Muscle layer of colon (tissue), 2 donors: ENCODE measurements at regions not wholly inside any gene's neighbourhood (a gene's known extent, or its start where the extent isn't known, plus 50 kb on each side); places are given as distances from the start of the nearest gene placed in this dataset.

Experiments
- H3K27ac ChIP-seq: one replicate; pipeline ENCODE4 v1.7.0; 2013; ENCODE audit warnings: low read depth, mild to moderate bottlenecking, low read length, moderate library complexity
- H3K27me3 ChIP-seq, 2 donors: one replicate each; pipeline ENCODE4 v1.7.0; 2013; ENCODE audit warnings: low read length in 2 of 2, mild to moderate bottlenecking in 2 of 2; ENCODE audit not compliant: insufficient read depth in 2 of 2, control insufficient read depth in 1 of 2
- H3K36me3 ChIP-seq: one replicate; pipeline ENCODE4 v1.7.0; 2013; ENCODE audit warnings: mild to moderate bottlenecking, low read length; ENCODE audit not compliant: insufficient read depth
- H3K4me1 ChIP-seq: one replicate; pipeline ENCODE4 v1.7.0; 2013; ENCODE audit warnings: mild to moderate bottlenecking, low read length; ENCODE audit not compliant: insufficient read depth
- H3K4me3 ChIP-seq, 2 donors: one replicate each; pipeline ENCODE4 v1.7.0; 2013; ENCODE audit warnings: low read length in 2 of 2, low read depth in 1 of 2, mild to moderate bottlenecking in 1 of 2, moderate library complexity in 1 of 2
- H3K9ac ChIP-seq: one replicate; pipeline ENCODE4 v1.7.0; 2013; ENCODE audit warnings: low read length
- H3K9me3 ChIP-seq: one replicate; pipeline ENCODE4 v1.7.0; 2013; ENCODE audit warnings: mild to moderate bottlenecking, low read length
- donor health status: abdominal sarcoma.
- donor health status: Adenocarcinoma of cecum.

GRCh38 chr14:104467641-104468040, 111.9 kb upstream of the C14orf180 start:
- no peaks in the 10 kb centered on the region for H3K36me3 ChIP-seq
- H3K4me1 ChIP-seq, result no peaks in the 10 kb centered on the region
- no peak overlapping the region for H3K4me3 ChIP-seq
- no peak overlapping the region for H3K27ac ChIP-seq
- H3K9ac ChIP-seq, result no peak overlapping the region
- no peaks in the 10 kb centered on the region for H3K9me3 ChIP-seq
- H3K27me3 ChIP-seq, result peaks cover 4 to 16% of the 10 kb centered on the region in 2 donors

DNA sequence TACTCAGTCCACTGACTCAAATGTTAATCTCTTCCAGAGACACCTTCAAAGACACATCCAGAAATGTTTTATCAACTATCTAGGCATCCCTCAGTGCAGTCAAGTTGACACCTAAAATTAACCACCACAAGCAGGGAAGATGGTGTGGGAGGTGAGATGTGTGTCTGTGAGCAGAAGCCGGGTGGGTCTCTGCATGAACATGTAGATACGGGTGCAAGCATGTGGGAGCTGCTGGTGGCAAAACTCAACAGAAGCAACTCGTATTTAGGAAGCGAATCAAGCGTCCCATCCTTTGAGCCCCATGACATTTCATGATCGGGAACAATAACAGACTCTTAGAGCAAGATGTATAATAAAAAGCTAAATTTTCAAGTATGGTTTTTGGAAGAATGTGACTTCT, 110.0 kb upstream of the C14orf180 start:
- no peaks in the 10 kb centered on the region for H3K9me3 ChIP-seq

GRCh38 chr14:104470588-104470987, 109.0 kb upstream of the C14orf180 start:
- Histone ChIP-seq H3K4me1 (no peaks in the 10 kb centered on the region), H3K27me3 (peaks cover 0 to 7% of the 10 kb centered on the region in 2 donors), H3K27ac (no peak overlapping the region), H3K4me3 (no peak overlapping the region), H3K9ac (no peak overlapping the region), H3K9me3 (no peaks in the 10 kb centered on the region), H3K36me3 (no peaks in the 10 kb centered on the region)

More for the DNA sequence above, 110.0 kb upstream of the C14orf180 start:
- H3K36me3 ChIP-seq, result no peaks in the 10 kb centered on the region
- H3K4me3 ChIP-seq, result no peak overlapping the region
- H3K9ac ChIP-seq, result no peak overlapping the region
- peaks cover 0 to 5% of the 10 kb centered on the region in 2 donors for H3K27me3 ChIP-seq
- H3K4me1 ChIP-seq, result no peaks in the 10 kb centered on the region
- H3K27ac ChIP-seq, result no peak overlapping the region

- Histone ChIP-seq H3K4me1 (no peaks in the 10 kb centered on the region), H3K9ac (no peak overlapping the region), H3K36me3 (no peaks in the 10 kb centered on the region), H3K4me3 (no peak overlapping the region), H3K9me3 (no peaks in the 10 kb centered on the region), H3K27me3 (peaks cover 0 to 10% of the 10 kb centered on the region in 2 donors), H3K27ac (no peak overlapping the region)
Observed at GRCh38 chr14:104471114-104471513, 108.5 kb upstream of the C14orf180 start.

- no peak overlapping the region for H3K9ac ChIP-seq
- H3K36me3 ChIP-seq, result no peaks in the 10 kb centered on the region
- H3K9me3 ChIP-seq, result no peaks in the 10 kb centered on the region
- no peak overlapping the region for H3K4me3 ChIP-seq
- no peaks in the 10 kb centered on the region for H3K4me1 ChIP-seq
- H3K27me3 ChIP-seq, result peaks cover 0 to 10% of the 10 kb centered on the region in 2 donors
- H3K27ac ChIP-seq, result no peak overlapping the region
Observed at GRCh38 chr14:104472073-104472472, 107.5 kb upstream of the C14orf180 start.

DNA sequence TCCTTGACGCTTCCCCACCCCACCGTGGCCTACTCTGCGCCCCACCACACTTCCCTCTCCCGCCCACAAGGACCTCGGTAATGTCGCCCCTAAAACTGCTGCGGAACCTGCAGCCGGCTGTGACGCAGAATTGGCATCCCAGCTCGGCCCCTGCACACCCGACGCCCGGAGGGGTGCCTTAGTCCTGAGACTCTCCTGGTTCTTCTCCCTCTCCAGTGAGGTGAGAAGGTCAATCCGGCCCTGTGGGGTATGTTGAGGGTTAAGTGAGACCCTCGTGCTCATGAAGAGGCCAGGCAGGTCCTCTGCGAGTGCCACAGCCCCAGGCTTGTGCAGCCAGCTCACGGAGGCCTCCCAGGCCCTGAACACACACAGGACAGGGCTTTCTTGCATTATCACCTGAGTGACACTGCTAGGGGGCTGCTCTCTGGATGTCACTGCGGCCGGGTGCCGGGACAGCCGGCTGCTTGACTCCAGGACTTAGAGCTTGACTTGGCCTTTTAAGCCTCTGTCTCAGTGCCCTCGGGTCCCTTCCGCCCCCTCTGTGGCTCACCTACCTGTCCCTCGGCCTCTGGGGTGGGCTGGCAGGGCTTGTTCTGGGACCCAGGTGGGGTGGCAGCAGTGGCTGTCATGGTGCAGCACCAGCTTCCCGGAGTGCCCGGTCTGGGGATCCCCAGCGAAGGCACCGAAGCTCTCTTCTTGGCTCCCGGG, 106.9 kb upstream of the C14orf180 start:
- H3K9ac ChIP-seq, result no peak overlapping the region
- H3K27ac ChIP-seq, result no peak overlapping the region

GRCh38 chr14:104473244-104473565, 106.4 kb upstream of the C14orf180 start:
- H3K4me1 ChIP-seq, result no peaks in the 10 kb centered on the region
- H3K4me3 ChIP-seq, result no peak overlapping the region
- no peak overlapping the region for H3K9ac ChIP-seq
- no peaks in the 10 kb centered on the region for H3K9me3 ChIP-seq
- no peak overlapping the region for H3K27ac ChIP-seq
- H3K36me3 ChIP-seq, result no peaks in the 10 kb centered on the region
- H3K27me3 ChIP-seq, result peaks cover 0 to 10% of the 10 kb centered on the region in 2 donors

More for the DNA sequence above, 106.9 kb upstream of the C14orf180 start:
- H3K27me3 ChIP-seq, result peaks cover 0 to 10% of the 10 kb centered on the region in 2 donors
- no peaks in the 10 kb centered on the region for H3K9me3 ChIP-seq
- H3K4me3 ChIP-seq, result no peak overlapping the region
- H3K36me3 ChIP-seq, result no peaks in the 10 kb centered on the region
- H3K4me1 ChIP-seq, result no peaks in the 10 kb centered on the region

- peaks cover 0 to 10% of the 10 kb centered on the region in 2 donors for H3K27me3 ChIP-seq
Observed at GRCh38 chr14:104473649-104474494, 105.7 kb upstream of the C14orf180 start.

DNA sequence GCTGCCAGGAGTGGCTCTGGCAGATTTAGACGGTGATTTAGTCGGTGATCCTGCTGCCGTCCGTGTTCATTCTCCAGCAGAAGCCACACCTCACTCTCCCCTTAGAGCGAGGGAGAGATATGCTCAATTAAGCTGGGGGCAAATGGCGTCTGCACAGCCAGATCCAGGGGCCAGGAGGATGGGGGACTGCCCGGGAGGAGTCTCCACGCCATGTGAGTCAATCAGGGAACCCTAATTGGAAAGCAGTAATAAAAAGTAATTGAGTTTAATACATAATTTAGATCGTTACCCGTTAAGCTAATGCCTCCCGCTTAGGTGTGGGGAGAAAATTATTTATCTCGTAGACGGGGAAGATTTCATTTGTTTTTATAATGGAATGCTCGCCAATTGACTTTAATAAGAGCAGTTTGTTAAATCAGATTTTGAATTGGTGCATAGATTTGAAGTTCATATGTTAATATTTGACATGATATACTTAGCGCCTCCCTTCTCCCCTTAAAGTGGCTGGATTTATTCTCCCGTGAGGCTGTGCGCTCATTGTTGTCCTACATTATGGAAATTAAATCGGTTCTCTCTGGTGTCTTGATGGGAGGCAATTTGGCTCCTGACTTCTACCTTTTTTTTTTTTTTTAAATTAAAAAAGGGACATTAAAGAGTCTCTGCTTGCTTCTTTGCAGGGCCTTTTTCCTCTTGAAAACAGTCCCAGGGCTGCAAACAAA, 104.9 kb upstream of the C14orf180 start:
- no peak overlapping the region for H3K9ac ChIP-seq
- no peaks in the 10 kb centered on the region for H3K9me3 ChIP-seq
- no peak overlapping the region for H3K4me3 ChIP-seq
- peaks cover 0 to 10% of the 10 kb centered on the region in 2 donors for H3K27me3 ChIP-seq
- H3K36me3 ChIP-seq, result no peaks in the 10 kb centered on the region
- H3K27ac ChIP-seq, result no peak overlapping the region
- no peaks in the 10 kb centered on the region for H3K4me1 ChIP-seq

More at GRCh38 chr14:104473649-104474494, 105.7 kb upstream of the C14orf180 start:
- H3K9me3 ChIP-seq, result no peaks in the 10 kb centered on the region
- H3K4me1 ChIP-seq, result no peaks in the 10 kb centered on the region
- H3K36me3 ChIP-seq, result no peaks in the 10 kb centered on the region
- no peak overlapping the region for H3K9ac ChIP-seq
- no peak overlapping the region for H3K27ac ChIP-seq
- no peak overlapping the region for H3K4me3 ChIP-seq

DNA sequence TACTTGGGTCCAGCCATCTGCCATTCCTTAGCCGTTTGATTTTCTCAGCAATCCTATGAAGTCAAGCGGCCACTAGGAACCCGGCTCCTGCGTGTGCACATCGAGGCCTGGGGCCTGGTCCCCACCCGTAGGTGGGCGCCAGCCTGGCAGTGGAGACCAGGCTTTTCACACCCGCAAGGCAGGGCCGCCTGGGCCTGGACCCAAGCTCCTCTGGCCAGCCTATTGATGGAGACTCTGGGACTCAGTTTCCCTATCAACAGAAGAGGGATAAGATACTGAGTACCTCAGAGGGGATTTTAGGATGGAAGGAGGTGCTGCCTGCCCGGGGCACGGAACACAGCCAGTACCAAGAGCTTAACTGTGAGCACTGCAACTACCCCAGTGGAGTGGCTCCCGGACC, 104.3 kb upstream of the C14orf180 start:
- no peaks in the 10 kb centered on the region for H3K9me3 ChIP-seq
- no peak overlapping the region for H3K4me3 ChIP-seq
- no peaks in the 10 kb centered on the region for H3K4me1 ChIP-seq
- H3K27ac ChIP-seq, result no peak overlapping the region
- H3K27me3 ChIP-seq, result peaks cover 0 to 10% of the 10 kb centered on the region in 2 donors
- no peaks in the 10 kb centered on the region for H3K36me3 ChIP-seq
- no peak overlapping the region for H3K9ac ChIP-seq

- no peak overlapping the region for H3K27ac ChIP-seq
- no peak overlapping the region for H3K4me3 ChIP-seq
- peaks cover 0 to 10% of the 10 kb centered on the region in 2 donors for H3K27me3 ChIP-seq
- H3K36me3 ChIP-seq, result no peaks in the 10 kb centered on the region
- H3K9me3 ChIP-seq, result no peaks in the 10 kb centered on the region
- H3K9ac ChIP-seq, result no peak overlapping the region
- no peaks in the 10 kb centered on the region for H3K4me1 ChIP-seq
Observed at GRCh38 chr14:104475802-104476201, 103.8 kb upstream of the C14orf180 start.
